ENCODE measurements at regions not wholly inside any gene's neighbourhood (a gene's known extent, or its start where the extent isn't known, plus 50 kb on each side); places are given as distances from the start of the nearest gene placed in this dataset.
"Not testable (repeated sequence)": the region's sequence is repeated elsewhere in the genome, so short reads cannot be mapped to it uniquely, and the experiment has no call there.

- not testable (repeated sequence) for DNase-seq (ENCODE audit: extremely low read depth in 1 of 11, low read depth in 9 of 11, low spot score in 4 of 11)
Observed at GRCh38 chr16:29217104-29217751, 189.3 kb downstream of the NPIPB11 start.

GRCh38 chr16:29213770-29214169, 192.7 kb downstream of the NPIPB11 start:
- not testable (repeated sequence) for DNase-seq (ENCODE audit: extremely low read depth in 1 of 11, low read depth in 9 of 11, low spot score in 4 of 11)

- DNase-seq (ENCODE audit: extremely low read depth in 1 of 11, low read depth in 9 of 11, low spot score in 4 of 11), result not testable (repeated sequence)
Observed at GRCh38 chr16:29213251-29213650, 193.3 kb downstream of the NPIPB11 start.

- DNase-seq (ENCODE audit: extremely low read depth in 1 of 11, low read depth in 9 of 11, low spot score in 4 of 11), result not testable (repeated sequence)
Observed at GRCh38 chr16:29212084-29213027, 194.2 kb downstream of the NPIPB11 start.

- DNase-seq (ENCODE audit: extremely low read depth in 1 of 11, low read depth in 9 of 11, low spot score in 4 of 11), result not testable (repeated sequence)
Observed at GRCh38 chr16:29211456-29211855, 195.1 kb downstream of the NPIPB11 start.

- DNase-seq (ENCODE audit: extremely low read depth in 1 of 11, low read depth in 9 of 11, low spot score in 4 of 11), result not testable (repeated sequence)
Observed at GRCh38 chr16:29210299-29211150, 196.0 kb downstream of the NPIPB11 start.

GRCh38 chr16:29206120-29206519, 200.4 kb downstream of the NPIPB11 start:
- not testable (repeated sequence) for DNase-seq (ENCODE audit: extremely low read depth in 1 of 11, low read depth in 9 of 11, low spot score in 4 of 11)

GRCh38 chr16:29205151-29205550, 201.4 kb downstream of the NPIPB11 start:
- not testable (repeated sequence) for DNase-seq (ENCODE audit: extremely low read depth in 1 of 11, low read depth in 9 of 11, low spot score in 4 of 11)

- DNase-seq (ENCODE audit: extremely low read depth in 1 of 11, low read depth in 9 of 11, low spot score in 4 of 11), result no peak
Observed at GRCh38 chr16:29204806-29205135, 201.7 kb downstream of the NPIPB11 start.

- not testable (repeated sequence) for DNase-seq (ENCODE audit: extremely low read depth in 1 of 11, low read depth in 9 of 11, low spot score in 4 of 11)
Observed at GRCh38 chr16:29203933-29204805, 202.3 kb downstream of the NPIPB11 start.

- not testable (repeated sequence) for DNase-seq (ENCODE audit: extremely low read depth in 1 of 11, low read depth in 9 of 11, low spot score in 4 of 11)
Observed at GRCh38 chr16:29203046-29203932, 203.2 kb downstream of the NPIPB11 start.

GRCh38 chr16:29202642-29203041, 203.9 kb downstream of the NPIPB11 start:
- not testable (repeated sequence) for DNase-seq (ENCODE audit: extremely low read depth in 1 of 11, low read depth in 9 of 11, low spot score in 4 of 11)

- DNase-seq (ENCODE audit: extremely low read depth in 1 of 11, low read depth in 9 of 11, low spot score in 4 of 11), result not testable (repeated sequence)
Observed at GRCh38 chr16:29202025-29202632, 204.4 kb downstream of the NPIPB11 start.

- not testable (repeated sequence) for DNase-seq (ENCODE audit: extremely low read depth in 1 of 11, low read depth in 9 of 11, low spot score in 4 of 11)
Observed at GRCh38 chr16:29201296-29202024, 205.1 kb downstream of the NPIPB11 start.

- not testable (repeated sequence) for DNase-seq (ENCODE audit: extremely low read depth in 1 of 11, low read depth in 9 of 11, low spot score in 4 of 11)
Observed at GRCh38 chr16:29200681-29201080, 205.8 kb downstream of the NPIPB11 start.

GRCh38 chr16:29200135-29200601, 206.3 kb downstream of the NPIPB11 start:
- DNase-seq (ENCODE audit: extremely low read depth in 1 of 11, low read depth in 9 of 11, low spot score in 4 of 11), result not testable (repeated sequence)
